ENCODE measurements at regions not wholly inside any gene's neighbourhood (a gene's known extent, or its start where the extent isn't known, plus 50 kb on each side); places are given as distances from the start of the nearest gene placed in this dataset.

GRCh38 chr10:18735711-18736110, 76.5 kb downstream of the ARL5B start:
- DNase-seq (no peak), FAIRE-seq (no peak), ATAC-seq (no peak)
- 81 to 95% methylated on average over 2 of the region's 2 CpGs for WGBS, 2 donors
- H3K36me3 ChIP-seq = no peaks in the 10 kb centered on the region
- no peak overlapping the region for H3K4me3 ChIP-seq
- no peak for TF ChIP-seq CTCF (IDR thresholded peaks at IDR 0.05)
- intact Hi-C loops (cut with DNase I) = no loop called here
- no peaks in the 10 kb centered on the region for H3K27me3 ChIP-seq
- no peaks in the 10 kb centered on the region for H3K4me1 ChIP-seq
- no peak overlapping the region for H3K27ac ChIP-seq
- no peaks in the 10 kb centered on the region for H3K9me3 ChIP-seq

- Histone ChIP-seq H3K27me3 (no peaks in the 10 kb centered on the region), H3K4me1 (no peaks in the 10 kb centered on the region), H3K4me3 (no peak overlapping the region), H3K36me3 (no peaks in the 10 kb centered on the region), H3K9me3 (no peaks in the 10 kb centered on the region), H3K27ac (no peak overlapping the region)
- DNase-seq = no peak
- intact Hi-C loops (cut with DNase I) = no loop called here
- ATAC-seq = no peak
- WGBS, 2 donors = 39 to 55% methylated on average over 2 of the region's 2 CpGs
- TF ChIP-seq CTCF (IDR thresholded peaks at IDR 0.05) = no peak
- no peak for FAIRE-seq
Measured at GRCh38 chr10:18737236-18737635, 78.0 kb downstream of the ARL5B start.

GRCh38 chr10:18737841-18738240, 78.6 kb downstream of the ARL5B start:
- WGBS, 2 donors = 65 to 77% methylated on average over 8 of the region's 8 CpGs
- no peak for FAIRE-seq
- no peaks in the 10 kb centered on the region for H3K36me3 ChIP-seq

GRCh38 chr10:18738835-18739234, 79.6 kb downstream of the ARL5B start:
- ATAC-seq (no peak), DNase-seq (no peak), FAIRE-seq (no peak)
- Histone ChIP-seq H3K27me3 (no peaks in the 10 kb centered on the region), H3K27ac (no peak overlapping the region), H3K4me1 (no peaks in the 10 kb centered on the region), H3K36me3 (no peaks in the 10 kb centered on the region), H3K4me3 (no peak overlapping the region), H3K9me3 (no peaks in the 10 kb centered on the region)
- 27 to 34% methylated on average over 3 of the region's 3 CpGs for WGBS, 2 donors
- TF ChIP-seq CTCF (IDR thresholded peaks at IDR 0.05) = no peak
- intact Hi-C loops (cut with DNase I) = no loop called here

More at GRCh38 chr10:18737841-18738240, 78.6 kb downstream of the ARL5B start:
- DNase-seq = no peak
- H3K27me3 ChIP-seq = no peaks in the 10 kb centered on the region
- ATAC-seq = no peak
- TF ChIP-seq CTCF (IDR thresholded peaks at IDR 0.05) = no peak
- no peaks in the 10 kb centered on the region for H3K4me1 ChIP-seq
- no peaks in the 10 kb centered on the region for H3K9me3 ChIP-seq
- H3K27ac ChIP-seq = no peak overlapping the region
- intact Hi-C loops (cut with DNase I) = no loop called here
- no peak overlapping the region for H3K4me3 ChIP-seq

GRCh38 chr10:18743926-18744325, 84.7 kb downstream of the ARL5B start:
- no peak overlapping the region for H3K4me3 ChIP-seq
- H3K27me3 ChIP-seq = no peaks in the 10 kb centered on the region
- TF ChIP-seq CTCF (IDR thresholded peaks at IDR 0.05) = no peak
- intact Hi-C loops (cut with DNase I) = no loop called here
- ATAC-seq (no peak), DNase-seq (no peak), FAIRE-seq (no peak)
- no peak overlapping the region for H3K27ac ChIP-seq
- no peaks in the 10 kb centered on the region for H3K36me3 ChIP-seq
- no peaks in the 10 kb centered on the region for H3K4me1 ChIP-seq
- H3K9me3 ChIP-seq = no peaks in the 10 kb centered on the region
